MM.1S (cell line): ENCODE measurements at regions not wholly inside any gene's neighbourhood (a gene's known extent, or its start where the extent isn't known, plus 50 kb on each side); places are given as distances from the start of the nearest gene placed in this dataset.

Experiments used
- DNase-seq: peaks from one replicate; pipeline ENCODE4 v3.0.0-alpha.2; 2015
- H2AFZ ChIP-seq: fragments of 300-600 bp; sonication (generic); 2 replicates; pipeline ENCODE4 v1.6.0; 2016; ENCODE audit warnings: antibody characterized with exemption, low read length
- H3F3A ChIP-seq: fragments of 300-600 bp; sonication (generic); 2 replicates; pipeline ENCODE4 v1.6.1; 2016; ENCODE audit warnings: mild to moderate bottlenecking, antibody characterized with exemption, low read length, moderate library complexity, mixed read lengths; ENCODE audit not compliant: insufficient read depth
- H3K27ac ChIP-seq: fragments of 300-600 bp; sonication (generic); 2 replicates; pipeline ENCODE4 v1.5.1; 2016; ENCODE audit warnings: mild to moderate bottlenecking, low read length
- H3K27me3 ChIP-seq: fragments of 300-600 bp; sonication (generic); replicated peaks from 2 replicates; pipeline ENCODE4 v1.6.0; 2016; ENCODE audit warnings: low read length; ENCODE audit not compliant: insufficient read depth
- H3K36me3 ChIP-seq: fragments of 300-600 bp; sonication (generic); replicated peaks from 2 replicates; pipeline ENCODE4 v1.6.1; 2016; ENCODE audit warnings: mild to moderate bottlenecking, low read length, mixed read lengths; ENCODE audit not compliant: insufficient read depth
- H3K4me1 ChIP-seq: fragments of 300-600 bp; sonication (generic); 2 replicates; pipeline ENCODE4 v1.6.1; 2016; ENCODE audit warnings: low read length, mixed read lengths
- H3K4me2 ChIP-seq: fragments of 300-600 bp; sonication (generic); 2 replicates; pipeline ENCODE4 v1.6.0; 2016; ENCODE audit warnings: low read depth, low read length
- H3K4me3 ChIP-seq: fragments of 300-600 bp; sonication (generic); 2 replicates; pipeline ENCODE4 v1.5.1; 2016; ENCODE audit warnings: low read length, mixed read lengths
- H3K79me2 ChIP-seq: fragments of 300-600 bp; sonication (generic); 2 replicates; pipeline ENCODE4 v1.6.1; 2016; ENCODE audit warnings: mixed run types, low read length, mixed read lengths
- H3K9ac ChIP-seq: fragments of 300-600 bp; sonication (generic); 2 replicates; pipeline ENCODE4 v1.6.1; 2016; ENCODE audit warnings: low read length, mixed read lengths
- H3K9me2 ChIP-seq: fragments of 300-600 bp; sonication (generic); replicated peaks from 2 replicates; pipeline ENCODE4 v1.6.1; 2016; ENCODE audit warnings: mild to moderate bottlenecking, low read length, mixed read lengths; ENCODE audit not compliant: insufficient read depth
- H3K9me3 ChIP-seq: fragments of 300-600 bp; sonication (generic); replicated peaks from 2 replicates; pipeline ENCODE4 v1.6.1; 2016; ENCODE audit warnings: mild to moderate bottlenecking, low read length, mixed read lengths; ENCODE audit not compliant: insufficient read depth
- H4K20me1 ChIP-seq: fragments of 300-600 bp; sonication (generic); 2 replicates; pipeline ENCODE4 v1.6.1; 2016; ENCODE audit warnings: mild to moderate bottlenecking, low read length, moderate library complexity, mixed read lengths; ENCODE audit not compliant: insufficient read depth
- EZH2 ChIP-seq: fragments of 300-600 bp; sonication (generic); optimal IDR thresholded peaks from 2 replicates; pipeline ENCODE3; 2017; ENCODE audit warnings: low read depth, mild to moderate bottlenecking, antibody characterized with exemption, low read length, mixed read lengths
- EZH2phosphoT487 ChIP-seq: fragments of 300-600 bp; sonication (generic); IDR thresholded peaks from 2 replicates; pipeline ENCODE4 v1.6.1; 2018; ENCODE audit warnings: antibody characterized with exemption, low read length
- TF ChIP-seq, protein P1 (sequence below): fragments of 300-600 bp; sonication (generic); IDR thresholded peaks from 2 replicates; pipeline ENCODE4 v1.5.1; 2016; ENCODE audit warnings: antibody characterized with exemption, low read length, mixed read lengths

DNA sequence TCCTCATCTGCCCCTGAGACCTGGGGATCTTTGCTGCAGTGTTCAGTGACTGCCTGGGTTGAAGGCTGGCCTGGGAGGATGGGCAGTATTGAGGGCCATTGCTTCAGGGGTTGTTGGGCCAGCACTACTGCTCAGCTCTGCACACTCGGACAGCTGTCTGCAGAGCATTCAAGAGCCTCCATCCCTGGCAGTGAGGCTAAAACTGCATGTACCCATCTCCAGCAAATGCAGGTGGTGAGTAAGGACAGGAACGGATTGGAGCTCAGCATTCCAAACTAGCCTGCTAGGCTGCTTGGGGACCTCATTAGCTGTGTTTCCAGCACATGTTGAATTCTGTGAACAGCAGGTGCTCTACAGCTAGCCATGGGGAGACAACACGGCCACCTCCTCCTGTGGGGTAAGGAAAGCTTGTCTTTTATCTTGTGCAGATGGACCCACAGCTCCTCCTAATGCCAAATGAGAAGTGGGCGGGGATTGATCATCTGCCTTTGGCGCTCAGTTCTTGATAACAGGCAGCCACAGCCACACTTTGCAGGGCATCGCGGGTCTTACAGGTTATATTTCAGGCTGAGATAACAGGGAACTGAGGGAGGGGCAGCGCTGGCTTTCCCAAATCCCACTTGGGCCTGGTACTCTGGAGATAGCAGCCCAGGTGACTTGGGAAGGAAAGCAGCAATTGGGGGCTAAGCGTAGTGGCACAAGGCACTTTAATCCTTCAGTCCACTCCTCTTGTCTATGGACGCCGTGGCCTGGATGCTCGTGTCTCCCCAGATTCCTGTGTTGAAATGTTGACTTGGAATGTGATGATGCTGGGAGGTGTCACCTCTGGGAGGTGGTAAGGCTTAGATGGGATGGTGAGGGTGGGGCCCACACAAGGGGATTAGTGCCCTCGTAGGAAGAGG is 254.5 kb upstream of the B3GAT1 start:
- no peaks in the 10 kb centered on the region for H3K9me2 ChIP-seq
- H3K27ac ChIP-seq = no peak overlapping the region
- no peak overlapping the region for H3K4me3 ChIP-seq
- H3F3A ChIP-seq = peaks cover 12% of the 10 kb centered on the region
- H4K20me1 ChIP-seq = no peaks in the 10 kb centered on the region
- no peaks in the 10 kb centered on the region for H3K27me3 ChIP-seq
- H3K4me1 ChIP-seq = peaks cover 16% of the 10 kb centered on the region
- TF ChIP-seq EZH2 (no peak), EZH2phosphoT487 (no peak)
- TF ChIP-seq, protein P1, sequence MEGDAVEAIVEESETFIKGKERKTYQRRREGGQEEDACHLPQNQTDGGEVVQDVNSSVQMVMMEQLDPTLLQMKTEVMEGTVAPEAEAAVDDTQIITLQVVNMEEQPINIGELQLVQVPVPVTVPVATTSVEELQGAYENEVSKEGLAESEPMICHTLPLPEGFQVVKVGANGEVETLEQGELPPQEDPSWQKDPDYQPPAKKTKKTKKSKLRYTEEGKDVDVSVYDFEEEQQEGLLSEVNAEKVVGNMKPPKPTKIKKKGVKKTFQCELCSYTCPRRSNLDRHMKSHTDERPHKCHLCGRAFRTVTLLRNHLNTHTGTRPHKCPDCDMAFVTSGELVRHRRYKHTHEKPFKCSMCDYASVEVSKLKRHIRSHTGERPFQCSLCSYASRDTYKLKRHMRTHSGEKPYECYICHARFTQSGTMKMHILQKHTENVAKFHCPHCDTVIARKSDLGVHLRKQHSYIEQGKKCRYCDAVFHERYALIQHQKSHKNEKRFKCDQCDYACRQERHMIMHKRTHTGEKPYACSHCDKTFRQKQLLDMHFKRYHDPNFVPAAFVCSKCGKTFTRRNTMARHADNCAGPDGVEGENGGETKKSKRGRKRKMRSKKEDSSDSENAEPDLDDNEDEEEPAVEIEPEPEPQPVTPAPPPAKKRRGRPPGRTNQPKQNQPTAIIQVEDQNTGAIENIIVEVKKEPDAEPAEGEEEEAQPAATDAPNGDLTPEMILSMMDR = no peak
- H3K9ac ChIP-seq = no peak overlapping the region
- H2AFZ ChIP-seq = no peak overlapping the region
- no peaks in the 10 kb centered on the region for H3K36me3 ChIP-seq
- no peaks in the 10 kb centered on the region for H3K79me2 ChIP-seq
- DNase-seq = no peak
- no peak overlapping the region for H3K4me2 ChIP-seq
- H3K9me3 ChIP-seq = no peaks in the 10 kb centered on the region; the same call in 1 of the 2 replicates

DNA sequence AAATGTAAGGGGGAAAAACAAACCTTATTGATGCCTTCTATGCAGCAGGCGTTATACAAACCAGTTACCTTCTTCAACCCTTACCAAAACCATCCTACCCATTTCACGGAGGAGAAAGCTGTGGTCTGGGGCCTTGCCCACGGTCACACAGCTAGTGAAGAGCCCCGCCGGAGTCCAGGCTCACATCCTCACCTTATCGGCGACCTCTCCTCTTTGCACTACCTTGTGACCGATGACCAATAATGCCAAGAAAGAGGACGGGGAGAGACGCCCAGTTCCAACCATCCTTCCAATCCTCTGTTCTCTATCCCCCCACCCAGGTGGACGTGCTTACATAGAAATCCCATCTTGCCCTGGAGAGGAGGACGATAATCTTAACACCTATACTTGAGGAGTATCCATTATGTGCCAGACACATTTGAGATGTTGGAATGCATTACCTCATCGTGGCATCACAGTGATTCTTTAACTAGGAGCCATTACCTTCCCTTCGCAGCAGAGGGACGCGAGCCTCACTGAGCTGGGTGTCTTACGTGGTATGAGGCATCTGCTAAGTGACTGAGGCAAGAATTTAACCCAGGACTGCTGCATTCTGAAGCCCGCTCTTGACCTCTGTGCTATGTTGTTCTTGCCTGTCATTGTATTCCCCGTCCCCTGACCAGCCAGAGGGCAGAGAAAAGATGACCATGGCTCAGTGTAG is 253.7 kb upstream of the B3GAT1 start:
- Histone ChIP-seq H2AFZ (no peak overlapping the region), H3K27me3 (no peaks in the 10 kb centered on the region), H3F3A (peaks cover 13% of the 10 kb centered on the region), H3K9ac (no peak overlapping the region), H3K9me3 (no peaks in the 10 kb centered on the region; the same call in 1 of the 2 replicates), H3K9me2 (no peaks in the 10 kb centered on the region), H3K4me1 (peaks cover 24% of the 10 kb centered on the region), H3K27ac (no peak overlapping the region), H3K4me2 (no peak overlapping the region), H4K20me1 (no peaks in the 10 kb centered on the region), H3K79me2 (no peaks in the 10 kb centered on the region), H3K4me3 (no peak overlapping the region), H3K36me3 (no peaks in the 10 kb centered on the region)
- no peak for DNase-seq
- TF ChIP-seq EZH2phosphoT487 = no peak
- no peak for TF ChIP-seq EZH2
- TF ChIP-seq, protein P1 = no peak

DNA sequence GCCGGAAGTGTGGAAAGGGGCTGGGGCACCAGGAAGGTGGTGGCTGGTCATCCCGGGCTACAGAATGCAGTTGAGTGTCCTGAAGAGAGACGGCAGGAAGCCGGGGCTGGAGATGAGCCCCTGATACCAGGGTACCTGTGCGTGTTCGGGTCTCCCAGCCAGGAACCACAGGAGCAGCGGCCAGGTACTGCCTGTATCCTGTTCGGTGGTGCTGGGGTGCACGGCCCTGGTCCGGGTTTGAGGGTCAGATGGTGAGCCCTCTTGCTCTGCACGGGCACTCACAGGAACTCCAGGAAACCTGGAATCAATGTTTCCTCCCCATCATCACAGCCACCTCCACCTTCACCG is 253.1 kb upstream of the B3GAT1 start:
- TF ChIP-seq, protein P1 = no peak
- no peak for TF ChIP-seq EZH2
- TF ChIP-seq EZH2phosphoT487 = no peak
- peaks cover 13% of the 10 kb centered on the region for H3F3A ChIP-seq
- H4K20me1 ChIP-seq = no peaks in the 10 kb centered on the region
- H3K27ac ChIP-seq = no peak overlapping the region
- peaks cover 26% of the 10 kb centered on the region for H3K4me1 ChIP-seq
- no peaks in the 10 kb centered on the region for H3K27me3 ChIP-seq
- no peak overlapping the region for H3K4me2 ChIP-seq
- H3K9me2 ChIP-seq = no peaks in the 10 kb centered on the region
- no peak overlapping the region for H3K4me3 ChIP-seq
- no peak overlapping the region for H3K9ac ChIP-seq
- H3K79me2 ChIP-seq = no peaks in the 10 kb centered on the region
- H3K36me3 ChIP-seq = no peaks in the 10 kb centered on the region
- no peak for DNase-seq
- H3K9me3 ChIP-seq = no peaks in the 10 kb centered on the region; the same call in 1 of the 2 replicates
- no peak overlapping the region for H2AFZ ChIP-seq
